ENCODE measurements at regions not wholly inside any gene's neighbourhood (a gene's known extent, or its start where the extent isn't known, plus 50 kb on each side); places are given as distances from the start of the nearest gene placed in this dataset.

DNA sequence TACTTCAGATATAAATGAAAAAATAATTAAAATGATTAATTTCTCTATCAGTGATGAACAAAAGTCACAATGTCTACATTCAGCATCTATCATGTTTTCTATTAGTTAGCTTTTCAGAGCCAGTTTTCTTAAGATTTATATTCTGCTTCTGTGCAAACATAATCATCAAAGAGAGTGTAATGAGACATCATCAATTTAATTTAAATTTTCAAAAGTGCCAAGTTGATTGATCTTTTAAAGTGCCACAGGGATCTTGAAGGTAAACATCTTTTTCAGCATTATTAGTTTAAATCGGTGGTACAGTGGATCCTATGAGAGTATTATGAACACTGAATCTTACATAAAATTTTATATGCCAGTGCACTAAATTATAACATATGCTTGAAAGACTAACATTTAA lies 1176.1 kb downstream of the PLA2G4A start:
- no peak for TF ChIP-seq CTCF (IDR thresholded peaks at IDR 0.05; ENCODE audit: low read length)
- TF ChIP-seq EZH2phosphoT487 (IDR thresholded peaks at IDR 0.05; ENCODE audit: low read length), result no peak

All from MM.1S (cell line).